Endothelial cell of umbilical vein (primary cell): ENCODE measurements at regions not wholly inside any gene's neighbourhood (a gene's known extent, or its start where the extent isn't known, plus 50 kb on each side); places are given as distances from the start of the nearest gene placed in this dataset.

Experiments
- BruUV-seq: library from RNA; stranded (reverse); fragments of 400-500 nt; replicated peaks from 2 replicates; lab custom pipeline; 2021; lab: Mats Ljungman, UMichigan
- CTCF ChIA-PET: fragments of 300-600, 350-600 bp; sonication (Branson Sonifier 250); formaldehyde crosslinking; loops from one replicate; lab custom pipeline; 2021; ENCODE audit warnings: antibody characterized with exemption, inconsistent platforms; lab: Charles Lee
- POLR2A ChIA-PET: fragments of 300-600, 350-600 bp; sonication (Branson Sonifier 250); formaldehyde crosslinking; loops from one replicate; lab custom pipeline; 2021; ENCODE audit warnings: antibody characterized with exemption, inconsistent platforms; lab: Charles Lee
- DNase-seq: peaks from one replicate; pipeline ENCODE4 v3.0.0-alpha.2; 2011; ENCODE audit warnings: low read depth, low spot score
- FAIRE-seq: peaks from 2 replicates; lab custom pipeline; 2011; peaks lifted over from hg19 to GRCh38; lab: Jason Lieb, UNC
- H2AFZ ChIP-seq: 2 replicates; pipeline ENCODE4 v1.6.0; 2012; ENCODE audit warnings: low read depth, low read length, control low read depth, inconsistent platforms
- H3K27ac ChIP-seq: 2 replicates; pipeline ENCODE4 v1.5.1; 2011; ENCODE audit warnings: low read depth, mild to moderate bottlenecking, control low read depth, low read length, moderate library complexity; ENCODE audit not compliant: insufficient read depth
- H3K27me3 ChIP-seq, 2 experiments: 2 replicates each; pipeline versions ENCODE4 v1.6.0 to v1.6.1; 2011; ENCODE audit warnings: low read length in 2 of 2, mixed read lengths in 1 of 2; ENCODE audit not compliant: control insufficient read depth in 2 of 2, insufficient read depth in 2 of 2
- H3K36me3 ChIP-seq, 2 experiments: 2 replicates in 1 of 2; 3 replicates in 1 of 2; pipeline ENCODE4 v1.5.1; 2011; ENCODE audit warnings: low read length in 2 of 2, mild to moderate bottlenecking in 1 of 2, moderate library complexity in 1 of 2; ENCODE audit not compliant: control insufficient read depth in 2 of 2, insufficient read depth in 2 of 2; ENCODE audit errors: extremely low read depth in 1 of 2
- H3K4me1 ChIP-seq: 3 replicates; pipeline ENCODE4 v1.5.1; 2011; ENCODE audit warnings: mild to moderate bottlenecking, low read length; ENCODE audit not compliant: control insufficient read depth, insufficient read depth; ENCODE audit errors: extremely low read depth
- H3K4me2 ChIP-seq: 2 replicates; pipeline ENCODE4 v1.6.1; 2011; ENCODE audit warnings: low read length, control low read depth, mixed read lengths; ENCODE audit not compliant: insufficient read depth
- H3K4me3 ChIP-seq, 3 experiments: fragments of 200-600 bp in 1 of 3; sonication (generic), shearing (Covaris generic) in 1 of 3; replicated peaks in 1 of 3; 2 replicates each; pipeline ENCODE4 v1.5.1; 2011 to 2016; ENCODE audit warnings: control low read depth in 3 of 3, low read length in 3 of 3, mild to moderate bottlenecking in 2 of 3, inconsistent platforms in 1 of 3, low read depth in 1 of 3, moderate library complexity in 1 of 3; ENCODE audit not compliant: insufficient read depth in 1 of 3
- H3K79me2 ChIP-seq: 2 replicates; pipeline ENCODE4 v1.6.0; 2012; ENCODE audit warnings: low read length, inconsistent platforms; ENCODE audit not compliant: control insufficient read depth, insufficient read depth
- H3K9ac ChIP-seq: replicated peaks from 2 replicates; pipeline ENCODE3; 2011; ENCODE audit warnings: low read length, control low read depth; ENCODE audit not compliant: insufficient read depth; ENCODE audit errors: extremely low read depth
- H3K9me1 ChIP-seq: replicated peaks from 3 replicates; pipeline ENCODE4 v1.6.0; 2011; ENCODE audit warnings: mild to moderate bottlenecking, low read length; ENCODE audit not compliant: control insufficient read depth, insufficient read depth; ENCODE audit errors: extremely low read depth
- H3K9me3 ChIP-seq: replicated peaks from 2 replicates; pipeline ENCODE4 v1.5.1; 2012; ENCODE audit warnings: low read length, inconsistent platforms; ENCODE audit not compliant: control insufficient read depth, insufficient read depth
- H4K20me1 ChIP-seq: replicated peaks from 2 replicates; pipeline ENCODE3; 2011; ENCODE audit warnings: mild to moderate bottlenecking, low read length; ENCODE audit not compliant: control insufficient read depth, insufficient read depth; ENCODE audit errors: extremely low read depth
- EZH2 ChIP-seq: IDR thresholded peaks from 2 replicates; pipeline ENCODE4 v1.6.1; 2012; ENCODE audit warnings: borderline replicate concordance, low read depth, mild to moderate bottlenecking, moderate library complexity, low read length, inconsistent platforms; ENCODE audit not compliant: severe bottlenecking
- FOS ChIP-seq: IDR thresholded peaks from 2 replicates; pipeline ENCODE4 v1.6.1; 2011; ENCODE audit warnings: mild to moderate bottlenecking, low read length, moderate library complexity, borderline replicate concordance; ENCODE audit not compliant: insufficient read depth
- GATA2 ChIP-seq: IDR thresholded peaks from 2 replicates; pipeline ENCODE4 v1.7.0; 2011; ENCODE audit warnings: low read depth, mild to moderate bottlenecking, moderate library complexity, mixed read lengths, low read length; ENCODE audit not compliant: insufficient read length, insufficient read depth
- JUN ChIP-seq: IDR thresholded peaks from 2 replicates; pipeline ENCODE4 v1.6.1; 2011; ENCODE audit warnings: borderline replicate concordance, low read depth; ENCODE audit not compliant: insufficient read length, insufficient read depth
- MYC ChIP-seq: IDR thresholded peaks from one replicate; pipeline ENCODE4 v1.6.1; 2011; ENCODE audit warnings: mild to moderate bottlenecking, low read depth, low read length
- POLR2A ChIP-seq: IDR thresholded peaks from 2 replicates; pipeline ENCODE4 v1.6.1; 2012; ENCODE audit warnings: low read depth, mild to moderate bottlenecking, control low read depth, low read length
- POLR2AphosphoS5 ChIP-seq: IDR thresholded peaks from 2 replicates; pipeline ENCODE4 v1.6.1; 2012; ENCODE audit warnings: low read depth, mild to moderate bottlenecking, control low read depth, low read length, moderate library complexity; ENCODE audit not compliant: insufficient read depth
- dilution Hi-C: fragments of 300-500 bp; cut with MboI; formaldehyde crosslinking; loops from one replicate; pipeline ENCODE4 v1.15.0; 2019; ENCODE audit warnings: low sequenced_read_pairs; ENCODE audit not compliant: extremely low pct_ligation_motif_present
- intact Hi-C: fragments of 100-400 bp; cut with micrococcal nuclease; formaldehyde crosslinking; loops from one replicate; pipeline ENCODE4 v1.10.0; 2022
- TF ChIP-seq, protein P1 (sequence below), 2 donors: IDR thresholded peaks; 1 replicate in 1 of 2; 2 replicates in 1 of 2; pipeline ENCODE4 v1.5.1; 2011; ENCODE audit warnings: low read length in 2 of 2, mild to moderate bottlenecking in 2 of 2, moderate library complexity in 2 of 2, control low read depth in 1 of 2, inconsistent platforms in 1 of 2, low read depth in 1 of 2; ENCODE audit not compliant: insufficient read depth in 1 of 2; ENCODE audit errors: extremely low read depth in 1 of 2
- TF ChIP-seq, protein P2 (sequence below): IDR thresholded peaks from 2 replicates; pipeline ENCODE4 v1.6.1; 2011; ENCODE audit not compliant: insufficient read depth, insufficient read length

DNA sequence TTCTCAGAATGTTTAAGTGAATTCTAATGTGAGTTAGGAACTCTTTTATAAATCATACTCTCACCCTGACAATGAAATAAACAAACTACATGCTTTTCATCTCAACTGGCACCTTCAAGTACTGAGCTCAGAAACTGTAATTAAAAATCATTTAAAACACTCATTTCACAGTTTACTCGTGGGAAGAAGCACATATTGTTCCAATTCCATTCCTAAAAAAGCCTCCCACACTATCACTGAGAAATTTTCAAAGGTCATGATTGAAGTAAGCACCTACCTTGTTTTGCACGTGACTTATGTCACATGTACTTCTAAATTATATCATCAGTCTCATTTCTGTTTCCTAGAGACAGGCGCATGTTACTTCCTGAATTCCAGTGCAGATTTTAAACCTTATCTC, 678.1 kb upstream of the SLC8A1 start:
- FAIRE-seq, result no peak
- Histone ChIP-seq H2AFZ (no peak overlapping the region), H3K4me2 (no peak overlapping the region), H3K27ac (no peak overlapping the region), H3K9me1 (no peaks in the 10 kb centered on the region), H3K36me3 (no peaks in the 10 kb centered on the region), H3K4me3 (no peak overlapping the region), H3K79me2 (no peaks in the 10 kb centered on the region), H3K9me3 (no peaks in the 10 kb centered on the region), H3K27me3 (no peaks in the 10 kb centered on the region), H3K4me1 (no peaks in the 10 kb centered on the region), H4K20me1 (no peaks in the 10 kb centered on the region), H3K9ac (no peak overlapping the region)
- POLR2A ChIA-PET, result no interaction called here
- no peak for DNase-seq
- TF ChIP-seq EZH2 (no peak), POLR2AphosphoS5 (no peak), FOS (no peak), GATA2 (no peak), MYC (no peak), JUN (no peak), POLR2A (no peak)
- TF ChIP-seq, protein P1, sequence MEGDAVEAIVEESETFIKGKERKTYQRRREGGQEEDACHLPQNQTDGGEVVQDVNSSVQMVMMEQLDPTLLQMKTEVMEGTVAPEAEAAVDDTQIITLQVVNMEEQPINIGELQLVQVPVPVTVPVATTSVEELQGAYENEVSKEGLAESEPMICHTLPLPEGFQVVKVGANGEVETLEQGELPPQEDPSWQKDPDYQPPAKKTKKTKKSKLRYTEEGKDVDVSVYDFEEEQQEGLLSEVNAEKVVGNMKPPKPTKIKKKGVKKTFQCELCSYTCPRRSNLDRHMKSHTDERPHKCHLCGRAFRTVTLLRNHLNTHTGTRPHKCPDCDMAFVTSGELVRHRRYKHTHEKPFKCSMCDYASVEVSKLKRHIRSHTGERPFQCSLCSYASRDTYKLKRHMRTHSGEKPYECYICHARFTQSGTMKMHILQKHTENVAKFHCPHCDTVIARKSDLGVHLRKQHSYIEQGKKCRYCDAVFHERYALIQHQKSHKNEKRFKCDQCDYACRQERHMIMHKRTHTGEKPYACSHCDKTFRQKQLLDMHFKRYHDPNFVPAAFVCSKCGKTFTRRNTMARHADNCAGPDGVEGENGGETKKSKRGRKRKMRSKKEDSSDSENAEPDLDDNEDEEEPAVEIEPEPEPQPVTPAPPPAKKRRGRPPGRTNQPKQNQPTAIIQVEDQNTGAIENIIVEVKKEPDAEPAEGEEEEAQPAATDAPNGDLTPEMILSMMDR (IDR thresholded peaks at IDR 0.05; ENCODE audit: extremely low read depth in 1 of 2, insufficient read depth in 1 of 2, low read depth in 1 of 2, low read length in 2 of 2), result no peak
- TF ChIP-seq, protein P2, sequence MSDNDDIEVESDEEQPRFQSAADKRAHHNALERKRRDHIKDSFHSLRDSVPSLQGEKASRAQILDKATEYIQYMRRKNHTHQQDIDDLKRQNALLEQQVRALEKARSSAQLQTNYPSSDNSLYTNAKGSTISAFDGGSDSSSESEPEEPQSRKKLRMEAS, result no peak
- no TSS peak for BruUV-seq
- intact Hi-C loops, result no loop called here
- dilution Hi-C loops, result no loop called here
- CTCF ChIA-PET, result no interaction called here
